Activated CD4-positive, alpha-beta memory T cell treated with anti-CD3 and anti-CD28 coated beads, Interleukin-2, amount 10 ng/mL, durations not matched to agents 7 days and 5 days (primary cell): ENCODE measurements at regions not wholly inside any gene's neighbourhood (a gene's known extent, or its start where the extent isn't known, plus 50 kb on each side); places are given as distances from the start of the nearest gene placed in this dataset.
A peak's percentile ranks its signal among the peaks of the same experiment; 100 is the strongest.
"Not testable (repeated sequence)": the region's sequence is repeated elsewhere in the genome, so short reads cannot be mapped to it uniquely, and the experiment has no call there.

Experiments
- CTCF ChIA-PET: fragments of 350-600 bp; sonication (Branson Sonifier 250); formaldehyde crosslinking; loops from one replicate; lab custom pipeline; 2021; ENCODE audit warnings: antibody characterized with exemption, inconsistent platforms; lab: Charles Lee
- POLR2A ChIA-PET: fragments of 350-600 bp; sonication (Branson Sonifier 250); formaldehyde crosslinking; loops from one replicate; lab custom pipeline; 2021; ENCODE audit warnings: antibody characterized with exemption; lab: Charles Lee
- DNase-seq: peaks from one replicate; pipeline ENCODE4 v3.0.0-alpha.2; 2020
- H3K27ac Mint-ChIP-seq: one replicate; pipeline ENCODE4 v1.8.0; 2021; ENCODE audit warnings: mild to moderate bottlenecking, mixed read lengths
- H3K27me3 Mint-ChIP-seq: one replicate; pipeline ENCODE4 v1.8.0; 2021; ENCODE audit warnings: mixed read lengths
- H3K36me3 Mint-ChIP-seq: one replicate; pipeline ENCODE4 v1.8.0; 2021; ENCODE audit warnings: low read depth, mixed read lengths
- H3K4me1 Mint-ChIP-seq: one replicate; pipeline ENCODE4 v1.8.0; 2021; ENCODE audit warnings: mixed read lengths
- H3K4me3 Mint-ChIP-seq: one replicate; pipeline ENCODE4 v1.8.0; 2021; ENCODE audit warnings: mild to moderate bottlenecking, mixed read lengths
- H3K9me3 Mint-ChIP-seq: one replicate; pipeline ENCODE4 v1.8.0; 2021; ENCODE audit warnings: mixed read lengths

DNA sequence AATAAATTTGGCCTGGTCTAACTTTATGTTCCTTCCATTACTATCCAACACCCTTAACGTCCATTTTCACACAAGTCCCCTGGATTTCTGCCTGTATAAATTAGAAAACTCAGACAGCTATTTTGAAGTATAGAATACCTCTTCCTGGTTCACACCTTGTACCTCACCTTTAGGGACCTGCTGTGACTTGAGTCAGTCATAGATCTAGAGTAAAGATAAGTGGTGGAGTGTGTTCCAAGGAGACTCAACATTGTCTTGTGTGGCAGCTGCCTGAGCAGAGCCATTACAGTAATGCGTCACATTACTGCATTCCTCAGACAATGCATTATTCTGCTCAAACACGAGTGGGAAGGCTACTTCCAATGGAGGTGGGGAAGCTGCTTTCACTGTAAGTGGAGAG lies 513.9 kb downstream of the ADRA2A start:
- no peaks in the 10 kb centered on the region for H3K9me3 Mint-ChIP-seq
- H3K4me1 Mint-ChIP-seq, result no peaks in the 10 kb centered on the region
- ChIA-PET CTCF (no interaction called here), POLR2A (no interaction called here)
- no peaks in the 10 kb centered on the region for H3K27me3 Mint-ChIP-seq
- no peak for DNase-seq
- no peak overlapping the region for H3K4me3 Mint-ChIP-seq
- no peaks in the 10 kb centered on the region for H3K36me3 Mint-ChIP-seq
- H3K27ac Mint-ChIP-seq, result no peak overlapping the region

DNA sequence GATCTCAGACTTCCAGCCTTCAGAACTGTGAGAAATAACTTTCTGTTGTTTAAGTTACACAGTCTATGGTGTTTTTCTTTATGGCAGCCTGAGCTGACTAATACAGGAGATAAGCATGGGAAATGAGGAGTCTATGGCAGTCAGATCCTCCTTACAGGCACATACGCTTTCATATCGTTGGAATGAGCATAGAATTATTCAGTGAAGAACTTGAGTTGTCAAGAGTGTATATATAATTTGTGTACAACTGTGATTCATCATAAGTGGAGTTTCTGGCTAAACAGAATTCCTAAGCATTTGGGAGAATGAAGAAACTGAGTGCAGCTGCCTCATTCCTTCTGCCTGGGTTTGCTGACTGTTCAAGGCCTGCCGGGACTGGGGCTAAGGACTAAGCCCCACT lies 516.7 kb downstream of the ADRA2A start:
- POLR2A ChIA-PET, result no interaction called here
- DNase-seq, result no peak
- Mint-ChIP-seq H3K9me3 (no peaks in the 10 kb centered on the region), H3K4me3 (no peak overlapping the region), H3K4me1 (no peaks in the 10 kb centered on the region), H3K27ac (no peak overlapping the region), H3K36me3 (no peaks in the 10 kb centered on the region), H3K27me3 (no peaks in the 10 kb centered on the region)
- CTCF ChIA-PET, result no interaction called here

DNA sequence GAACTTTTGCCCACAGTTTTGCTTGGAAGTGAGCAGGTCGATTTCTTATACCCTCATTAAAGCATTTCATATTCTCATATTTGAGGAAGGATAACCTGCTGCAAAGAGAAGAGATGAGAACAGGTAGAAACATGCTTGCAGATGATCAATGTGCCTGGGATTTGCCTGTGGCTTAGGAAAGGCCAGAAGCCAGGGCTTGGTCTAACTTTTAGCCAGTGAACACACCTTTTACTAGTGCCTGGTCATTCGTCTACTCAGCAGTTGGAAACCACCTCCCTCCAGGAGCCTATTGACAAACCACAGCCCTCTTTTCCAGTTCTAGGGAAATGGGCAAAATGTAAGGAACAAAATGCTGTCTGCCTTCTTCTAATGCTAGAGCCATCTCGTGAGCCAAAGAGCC lies 518.3 kb downstream of the ADRA2A start:
- H3K27ac Mint-ChIP-seq, result no peak overlapping the region
- H3K4me1 Mint-ChIP-seq, result no peaks in the 10 kb centered on the region
- H3K4me3 Mint-ChIP-seq, result no peak overlapping the region
- no peak for DNase-seq
- H3K27me3 Mint-ChIP-seq, result peaks cover 4% of the 10 kb centered on the region
- ChIA-PET CTCF (no interaction called here), POLR2A (no interaction called here)
- H3K9me3 Mint-ChIP-seq, result no peaks in the 10 kb centered on the region
- no peaks in the 10 kb centered on the region for H3K36me3 Mint-ChIP-seq

DNA sequence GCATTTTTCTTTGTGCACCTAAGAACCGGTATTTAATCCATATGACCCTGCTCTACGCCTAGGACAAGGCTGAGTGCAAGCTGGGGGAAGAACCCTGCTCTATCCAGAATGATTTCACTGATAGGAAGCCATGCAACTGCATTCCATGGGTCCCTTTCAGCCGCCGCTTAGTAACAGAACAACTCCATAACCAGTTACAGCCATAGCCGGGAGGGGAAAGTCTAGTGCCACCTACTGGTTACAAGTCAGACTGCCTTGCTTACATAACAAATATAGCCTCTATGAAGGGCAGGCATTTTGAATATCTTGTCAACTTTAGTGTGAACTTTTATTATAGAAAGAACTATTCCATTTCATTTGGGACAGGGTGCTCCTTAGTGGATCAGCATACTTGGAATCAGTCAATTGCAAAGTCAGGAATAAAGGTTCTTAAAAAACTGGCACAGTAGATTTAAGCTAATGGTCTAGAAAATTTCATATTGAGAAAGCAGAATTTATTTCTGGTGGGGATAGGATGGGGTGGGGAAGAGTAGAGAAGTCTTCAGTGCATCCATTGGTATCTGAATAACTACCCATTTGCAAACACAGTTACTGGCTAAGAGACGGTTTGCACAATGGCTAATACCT lies 521.7 kb downstream of the ADRA2A start:
- Mint-ChIP-seq H3K27ac (no peak overlapping the region), H3K27me3 (peaks cover 4% of the 10 kb centered on the region), H3K4me1 (no peaks in the 10 kb centered on the region), H3K36me3 (no peaks in the 10 kb centered on the region), H3K9me3 (no peaks in the 10 kb centered on the region), H3K4me3 (no peak overlapping the region)
- CTCF ChIA-PET, result interaction anchor here (0.7 to 1.9 kb wide), 10 partner anchors 10 to 538 kb away, joined by 3 to 8 read pairs (median 4); partner anchors contain the start of gene ADRA2A
- POLR2A ChIA-PET, result no interaction called here
- DNase-seq, result peak; percentile 48

DNA sequence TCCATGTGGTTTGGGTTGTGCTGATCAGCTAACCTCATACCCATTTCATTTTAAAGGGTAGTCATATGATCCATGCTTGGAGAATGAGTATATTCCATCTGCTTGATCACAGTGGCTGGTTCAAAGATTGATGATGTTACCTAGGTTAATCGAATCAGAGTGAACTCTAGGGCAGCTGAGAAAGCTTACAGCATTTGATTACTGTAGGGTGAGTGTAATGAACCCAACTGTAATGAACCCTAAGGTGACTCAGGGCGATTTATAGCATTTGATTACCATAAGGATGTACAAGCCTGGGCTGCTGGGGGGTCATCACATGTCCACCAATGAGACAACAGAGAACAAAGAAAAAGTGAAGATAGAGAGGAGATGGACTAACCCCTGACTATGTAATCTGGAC lies 523.1 kb downstream of the ADRA2A start:
- no peaks in the 10 kb centered on the region for H3K9me3 Mint-ChIP-seq
- H3K27ac Mint-ChIP-seq, result no peak overlapping the region
- H3K27me3 Mint-ChIP-seq, result peaks cover 4% of the 10 kb centered on the region
- CTCF ChIA-PET, result interaction anchor here (1.9 kb wide), 1 partner anchor 13 kb away, joined by 6 read pairs; no protein-coding TSS in a partner anchor
- no peaks in the 10 kb centered on the region for H3K4me1 Mint-ChIP-seq
- POLR2A ChIA-PET, result no interaction called here
- no peaks in the 10 kb centered on the region for H3K36me3 Mint-ChIP-seq
- no peak for DNase-seq
- no peak overlapping the region for H3K4me3 Mint-ChIP-seq

DNA sequence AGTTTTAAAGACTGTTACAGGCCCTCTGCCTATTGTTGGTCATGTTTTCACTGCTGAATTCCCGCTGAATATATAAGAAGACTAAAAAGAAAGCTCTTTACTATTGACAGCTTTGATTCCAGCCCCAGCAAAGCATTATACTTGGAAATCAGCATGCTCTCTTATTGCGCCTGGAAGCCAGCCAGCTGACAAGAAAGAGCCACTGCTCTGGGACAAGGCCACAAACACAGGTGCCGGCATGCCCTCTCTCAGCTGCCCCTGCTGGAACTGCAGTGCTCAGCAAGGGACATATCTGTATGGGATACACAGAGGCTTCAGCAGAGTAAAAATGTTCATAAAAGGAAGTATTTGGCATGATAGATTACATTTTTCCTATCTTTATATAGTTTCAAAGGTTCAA lies 523.9 kb downstream of the ADRA2A start:
- POLR2A ChIA-PET, result no interaction called here
- DNase-seq, result no peak
- H3K9me3 Mint-ChIP-seq, result no peaks in the 10 kb centered on the region
- H3K27me3 Mint-ChIP-seq, result peaks cover 4% of the 10 kb centered on the region
- CTCF ChIA-PET, result no interaction called here
- H3K27ac Mint-ChIP-seq, result no peak overlapping the region
- no peaks in the 10 kb centered on the region for H3K36me3 Mint-ChIP-seq
- no peak overlapping the region for H3K4me3 Mint-ChIP-seq
- no peaks in the 10 kb centered on the region for H3K4me1 Mint-ChIP-seq

DNA sequence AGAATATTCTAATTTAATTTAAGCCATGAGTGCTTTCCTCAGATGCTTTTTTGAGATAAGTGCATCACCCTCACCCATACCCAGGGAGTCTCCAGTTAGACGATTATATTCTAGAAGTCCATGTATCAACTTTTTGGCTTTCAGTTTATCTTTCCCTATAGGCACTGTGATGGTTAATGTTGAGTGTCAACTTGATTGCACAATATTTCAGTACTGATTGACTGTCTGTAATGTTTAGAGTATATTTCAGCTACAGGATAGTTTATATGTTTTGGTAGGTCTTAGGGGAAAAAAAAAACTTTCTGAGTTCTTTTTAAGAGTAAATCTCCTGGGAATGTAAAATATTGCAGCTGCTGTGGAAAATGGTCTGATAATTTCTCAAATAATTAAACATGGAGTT lies 535.4 kb downstream of the ADRA2A start:
- no peaks in the 10 kb centered on the region for H3K36me3 Mint-ChIP-seq
- H3K4me1 Mint-ChIP-seq, result no peaks in the 10 kb centered on the region
- POLR2A ChIA-PET, result no interaction called here
- H3K4me3 Mint-ChIP-seq, result no peak overlapping the region
- DNase-seq, result no peak
- CTCF ChIA-PET, result interaction anchor here (2.4 kb wide), 1 partner anchor 13 kb away, joined by 6 read pairs; no protein-coding TSS in a partner anchor
- no peaks in the 10 kb centered on the region for H3K9me3 Mint-ChIP-seq
- H3K27me3 Mint-ChIP-seq, result no peaks in the 10 kb centered on the region
- no peak overlapping the region for H3K27ac Mint-ChIP-seq

DNA sequence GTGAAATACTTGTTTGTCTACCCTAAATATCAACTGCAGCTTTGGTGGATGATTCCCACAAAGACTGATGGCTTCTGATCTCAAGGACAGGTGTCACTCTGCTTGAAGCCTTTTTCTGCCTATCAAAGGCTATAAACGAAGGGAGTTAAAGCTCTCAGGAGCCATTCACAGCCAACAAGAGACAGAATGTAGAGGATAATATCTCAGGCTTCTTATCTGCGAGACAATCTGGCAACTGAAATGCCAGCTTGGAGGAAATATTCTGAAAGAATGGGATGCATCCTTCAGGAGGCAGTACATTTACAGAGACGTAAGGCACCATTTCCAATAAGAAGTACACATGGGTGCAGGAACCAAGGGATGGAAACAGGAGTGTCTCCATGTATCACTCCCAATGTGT lies 549.4 kb downstream of the GPAM start:
- Mint-ChIP-seq H3K27me3 (no peaks in the 10 kb centered on the region), H3K27ac (no peak overlapping the region), H3K4me1 (no peaks in the 10 kb centered on the region), H3K9me3 (peaks cover 4% of the 10 kb centered on the region), H3K4me3 (no peak overlapping the region), H3K36me3 (no peaks in the 10 kb centered on the region)
- ChIA-PET POLR2A (no interaction called here), CTCF (no interaction called here)
- DNase-seq, result no peak

DNA sequence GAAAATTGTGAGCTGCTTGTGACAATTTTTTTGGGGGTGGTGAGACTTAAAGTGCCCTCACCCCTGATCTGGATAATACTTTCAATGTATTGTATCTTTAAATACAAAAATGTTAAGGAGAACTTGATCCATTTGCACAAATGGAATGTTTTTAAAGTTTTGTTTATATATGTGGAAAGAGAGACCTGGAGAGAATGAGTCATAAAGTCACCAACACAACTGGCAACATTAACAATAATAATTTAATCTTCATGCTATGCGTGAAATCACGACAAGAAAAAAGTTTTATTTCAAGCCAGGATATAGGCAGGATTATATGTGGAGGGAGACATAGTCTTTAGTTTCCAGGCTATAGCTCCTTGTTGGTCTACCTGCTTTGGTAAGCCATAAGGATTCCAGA lies 537.5 kb downstream of the GPAM start:
- CTCF ChIA-PET, result no interaction called here
- Mint-ChIP-seq H3K4me1 (no peaks in the 10 kb centered on the region), H3K4me3 (no peak overlapping the region), H3K36me3 (no peaks in the 10 kb centered on the region), H3K27me3 (no peaks in the 10 kb centered on the region), H3K9me3 (peaks cover 11% of the 10 kb centered on the region), H3K27ac (no peak overlapping the region)
- POLR2A ChIA-PET, result no interaction called here
- no peak for DNase-seq

DNA sequence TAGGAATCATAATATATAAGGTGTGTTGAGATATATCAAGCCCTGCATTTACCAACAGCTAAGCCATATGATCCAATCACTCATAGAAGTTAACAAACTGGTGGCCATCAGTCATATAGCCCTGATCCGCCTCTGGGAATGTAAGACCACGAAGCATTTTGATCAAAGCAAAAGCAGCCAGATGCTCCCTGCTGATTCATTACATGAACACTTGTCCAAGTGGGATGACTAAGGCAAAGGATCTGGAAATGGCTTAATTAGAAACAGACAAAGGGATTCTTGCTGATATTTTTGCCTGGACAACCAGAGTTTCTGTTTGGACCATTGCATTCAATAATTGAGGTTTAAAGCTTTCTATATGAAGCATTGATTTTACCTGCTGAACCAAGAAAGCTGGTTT lies 535.5 kb downstream of the GPAM start:
- ChIA-PET CTCF (no interaction called here), POLR2A (no interaction called here)
- H3K9me3 Mint-ChIP-seq, result peaks cover 11% of the 10 kb centered on the region
- H3K36me3 Mint-ChIP-seq, result no peaks in the 10 kb centered on the region
- DNase-seq, result no peak
- H3K4me3 Mint-ChIP-seq, result no peak overlapping the region
- H3K27ac Mint-ChIP-seq, result no peak overlapping the region
- H3K4me1 Mint-ChIP-seq, result no peaks in the 10 kb centered on the region
- H3K27me3 Mint-ChIP-seq, result no peaks in the 10 kb centered on the region

DNA sequence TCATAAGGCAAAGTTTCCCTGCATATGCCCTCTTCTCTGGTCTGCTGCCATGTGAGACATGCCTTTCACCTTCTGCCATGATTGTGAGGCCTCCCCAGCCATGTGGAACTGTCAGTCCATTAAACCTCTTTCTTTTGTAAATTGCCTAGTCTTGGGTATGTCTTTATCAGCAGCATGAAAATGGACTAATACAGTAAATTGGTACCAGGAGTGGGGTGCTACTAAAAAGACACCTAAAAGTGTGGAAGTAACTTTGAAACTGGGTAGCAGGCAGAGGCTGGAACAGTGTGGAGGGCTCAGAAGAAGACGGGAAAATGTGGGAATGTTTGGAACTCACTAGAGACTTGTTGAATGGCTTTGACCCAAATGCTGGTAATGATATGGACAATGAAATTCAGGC lies 534.5 kb downstream of the GPAM start:
- H3K9me3 Mint-ChIP-seq, result peaks cover 11% of the 10 kb centered on the region
- H3K36me3 Mint-ChIP-seq, POLR2A ChIA-PET, CTCF ChIA-PET, H3K27ac Mint-ChIP-seq, DNase-seq, H3K4me1 Mint-ChIP-seq, H3K27me3 Mint-ChIP-seq, H3K4me3 Mint-ChIP-seq: not testable (repeated sequence)

DNA sequence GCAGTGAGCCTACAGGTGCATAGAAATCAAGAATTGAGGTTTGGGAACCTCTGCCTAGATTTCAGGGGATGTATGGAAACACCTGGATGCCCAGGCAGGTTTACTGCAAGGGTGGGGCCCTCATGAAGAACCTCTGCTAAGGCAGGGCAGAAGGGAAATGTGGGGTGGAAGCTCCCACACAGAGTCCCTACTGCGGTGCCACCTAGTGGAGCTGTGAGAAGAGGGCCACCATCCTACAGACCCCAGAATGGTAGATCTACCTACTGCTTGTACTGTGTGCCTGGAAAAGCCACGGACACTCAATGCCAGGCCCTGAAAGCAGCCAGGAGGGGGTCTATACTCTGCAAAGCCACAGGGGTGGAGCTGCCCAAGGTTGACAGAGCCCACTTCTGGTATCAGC lies 533.5 kb downstream of the GPAM start:
- no peak overlapping the region for H3K4me3 Mint-ChIP-seq
- H3K4me1 Mint-ChIP-seq, result no peaks in the 10 kb centered on the region
- ChIA-PET POLR2A (no interaction called here), CTCF (no interaction called here)
- H3K27ac Mint-ChIP-seq, result no peak overlapping the region
- DNase-seq, result no peak
- no peaks in the 10 kb centered on the region for H3K36me3 Mint-ChIP-seq
- H3K27me3 Mint-ChIP-seq, result no peaks in the 10 kb centered on the region
- peaks cover 11% of the 10 kb centered on the region for H3K9me3 Mint-ChIP-seq

DNA sequence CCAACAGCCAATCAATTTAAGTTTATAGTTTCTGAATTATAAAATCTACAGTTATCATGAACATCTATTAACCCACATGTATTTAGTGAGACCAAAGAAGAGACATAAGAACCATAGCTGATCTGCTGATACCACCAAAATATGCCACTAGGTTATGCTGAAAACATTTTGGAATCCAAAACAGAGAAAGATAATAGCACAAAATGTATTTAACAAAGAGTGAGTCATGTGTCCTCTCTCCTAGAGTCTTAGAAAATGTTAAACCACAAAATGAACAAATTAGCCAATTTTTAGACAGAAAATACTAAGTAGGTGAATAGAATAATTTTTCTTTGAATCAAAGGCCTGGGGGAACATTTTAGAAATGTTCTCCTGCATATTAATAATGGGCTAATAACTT lies 527.5 kb downstream of the GPAM start:
- DNase-seq, result no peak
- H3K4me1 Mint-ChIP-seq, result no peaks in the 10 kb centered on the region
- ChIA-PET CTCF (no interaction called here), POLR2A (no interaction called here)
- H3K36me3 Mint-ChIP-seq, result no peaks in the 10 kb centered on the region
- H3K27me3 Mint-ChIP-seq, result no peaks in the 10 kb centered on the region
- no peak overlapping the region for H3K27ac Mint-ChIP-seq
- no peaks in the 10 kb centered on the region for H3K9me3 Mint-ChIP-seq
- no peak overlapping the region for H3K4me3 Mint-ChIP-seq

DNA sequence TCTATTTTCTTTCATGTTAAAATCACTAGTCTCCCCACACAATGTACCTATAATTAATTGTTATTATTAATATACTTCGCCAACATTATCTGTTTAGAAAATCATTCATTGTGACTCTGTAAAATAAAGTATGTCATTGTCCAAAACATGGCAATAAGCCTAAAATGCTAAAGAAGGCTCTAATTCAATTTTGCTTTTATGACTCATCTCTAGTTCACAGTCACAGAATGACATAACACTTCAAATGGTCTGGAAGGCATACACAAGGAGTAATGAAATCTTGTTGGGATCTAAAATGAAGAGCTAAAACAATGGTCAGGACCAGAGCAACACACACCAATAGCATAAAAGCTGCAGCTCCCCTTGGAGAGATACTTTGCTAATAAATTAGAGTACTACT lies 505.8 kb downstream of the GPAM start:
- H3K36me3 Mint-ChIP-seq, result no peaks in the 10 kb centered on the region
- no peak for DNase-seq
- H3K9me3 Mint-ChIP-seq, result no peaks in the 10 kb centered on the region
- no peak overlapping the region for H3K27ac Mint-ChIP-seq
- ChIA-PET CTCF (interaction anchor here (1.3 kb wide), 1 partner anchor 11 kb away, joined by 6 read pairs; no protein-coding TSS in a partner anchor), POLR2A (no interaction called here)
- no peaks in the 10 kb centered on the region for H3K27me3 Mint-ChIP-seq
- H3K4me1 Mint-ChIP-seq, result no peaks in the 10 kb centered on the region
- H3K4me3 Mint-ChIP-seq, result no peak overlapping the region
